ENCODE measurements at regions not wholly inside any gene's neighbourhood (a gene's known extent, or its start where the extent isn't known, plus 50 kb on each side); places are given as distances from the start of the nearest gene placed in this dataset.

- TF ChIP-seq CTCF (IDR thresholded peaks at IDR 0.05 in 2 of 3, conservative IDR thresholded peaks at IDR 0.05 in 1 of 3; ENCODE audit: control insufficient read depth in 2 of 3, extremely low read depth in 1 of 3, insufficient read depth in 1 of 3, low read depth in 3 of 3, low read length in 3 of 3) (no peak), NKRF (conservative IDR thresholded peaks at IDR 0.05) (no peak), NR2F1 (conservative IDR thresholded peaks at IDR 0.05) (no peak), EP300 (IDR thresholded peaks at IDR 0.05; ENCODE audit: borderline replicate concordance in 1 of 2, control insufficient read depth in 1 of 2, low read depth in 2 of 2, low read length in 2 of 2) (no peak), MAX (IDR thresholded peaks at IDR 0.05; ENCODE audit: low read depth, low read length) (no peak), ZBTB40 (IDR thresholded peaks at IDR 0.05; ENCODE audit: borderline replicate concordance) (no peak), CEBPB (IDR thresholded peaks at IDR 0.05; ENCODE audit: borderline replicate concordance in 1 of 2, low read depth in 2 of 2, low read length in 2 of 2) (no peak), YBX1 (IDR thresholded peaks at IDR 0.05) (no peak), MEF2A (IDR thresholded peaks at IDR 0.05; ENCODE audit: insufficient read depth, low read depth, low read length) (no peak)
These were observed 57.8 kb upstream of the LPAR1 start for GRCh38 chr9:111096051-111096450.

Measured in GM12878 (cell line).